WTC11 (cell line): ENCODE measurements at regions not wholly inside any gene's neighbourhood (a gene's known extent, or its start where the extent isn't known, plus 50 kb on each side); places are given as distances from the start of the nearest gene placed in this dataset.

Experiments
- CBFB ChIP-seq: sonication (generic); formaldehyde crosslinking; IDR thresholded peaks from 2 replicates; pipeline ENCODE4 v1.8.1; 2022; ENCODE audit warnings: mild to moderate bottlenecking, low read depth, missing genetic modification reagents
- CTCF ChIP-seq: fragments of 200-600 bp; IDR thresholded peaks from 2 replicates; pipeline ENCODE4 v1.8.0; 2022; ENCODE audit warnings: antibody characterized with exemption
- ELF4 ChIP-seq: sonication (generic); formaldehyde crosslinking; IDR thresholded peaks from 2 replicates; pipeline ENCODE4 v1.8.1; 2022; ENCODE audit warnings: low read depth, mild to moderate bottlenecking, moderate library complexity, missing genetic modification reagents
- FOXK1 ChIP-seq: sonication (generic); formaldehyde crosslinking; IDR thresholded peaks from 2 replicates; pipeline ENCODE4 v1.8.0; 2022; ENCODE audit warnings: mild to moderate bottlenecking, moderate library complexity, missing genetic modification reagents
- HMGA2 ChIP-seq: fragments of 250-450 bp; sonication (Bioruptor Pico); IDR thresholded peaks from 2 replicates; pipeline ENCODE4 v1.4.0; 2021; ENCODE audit warnings: mild to moderate bottlenecking, moderate library complexity
- KAT7 ChIP-seq: sonication (generic); formaldehyde crosslinking; IDR thresholded peaks from 2 replicates; pipeline ENCODE4 v1.8.1; 2023; ENCODE audit warnings: missing genetic modification reagents, mild to moderate bottlenecking, borderline replicate concordance
- MAX ChIP-seq: sonication (generic); formaldehyde crosslinking; IDR thresholded peaks from 2 replicates; pipeline ENCODE4 v1.8.0; 2022; ENCODE audit warnings: mild to moderate bottlenecking, missing genetic modification reagents
- MYBL2 ChIP-seq: sonication (generic); formaldehyde crosslinking; IDR thresholded peaks from 2 replicates; pipeline ENCODE4 v1.8.1; 2023; ENCODE audit warnings: mild to moderate bottlenecking, moderate library complexity, missing genetic modification reagents
- NR2C2 ChIP-seq: sonication (generic); formaldehyde crosslinking; IDR thresholded peaks from 2 replicates; pipeline ENCODE4 v1.8.0; 2022; ENCODE audit warnings: mild to moderate bottlenecking, missing genetic modification reagents
- TCF7 ChIP-seq: sonication (generic); formaldehyde crosslinking; IDR thresholded peaks from 2 replicates; pipeline ENCODE4 v1.8.0; 2022; ENCODE audit warnings: mild to moderate bottlenecking, low read depth, missing genetic modification reagents, moderate library complexity
- ZNF121 ChIP-seq: sonication (generic); formaldehyde crosslinking; IDR thresholded peaks from 2 replicates; pipeline ENCODE4 v1.8.0; 2023; ENCODE audit warnings: missing genetic modification reagents

- TF ChIP-seq HMGA2 (CRISPR knock-in tag) (no peak), NR2C2 (CRISPR knock-in tag) (no peak), ZNF121 (CRISPR knock-in tag) (no peak), CTCF (no peak), MAX (CRISPR knock-in tag) (no peak), MYBL2 (no peak), KAT7 (CRISPR knock-in tag) (no peak), FOXK1 (CRISPR knock-in tag) (no peak), CBFB (CRISPR knock-in tag) (no peak), TCF7 (no peak), ELF4 (CRISPR knock-in tag) (no peak)
Observed at GRCh38 chr14:101221549-101222160, 318.1 kb upstream of the RTL1 start.
